PC-9 (cell line): ENCODE measurements at regions not wholly inside any gene's neighbourhood (a gene's known extent, or its start where the extent isn't known, plus 50 kb on each side); places are given as distances from the start of the nearest gene placed in this dataset.
"Not testable (repeated sequence)": the region's sequence is repeated elsewhere in the genome, so short reads cannot be mapped to it uniquely, and the experiment has no call there.

Experiments used
- BruUV-seq: library from RNA; stranded (reverse); fragments of 400-500 nt; replicated peaks from 2 replicates; lab custom pipeline; 2021; lab: Mats Ljungman, UMichigan
- CTCF ChIA-PET: fragments of 300-600 bp; sonication (Branson Sonifier 250); formaldehyde crosslinking; loops from one replicate; lab custom pipeline; 2022; ENCODE audit warnings: antibody characterized with exemption; lab: Charles Lee
- POLR2A ChIA-PET: fragments of 300-600 bp; sonication (Branson Sonifier 250); formaldehyde crosslinking; loops from one replicate; lab custom pipeline; 2022; ENCODE audit warnings: antibody characterized with exemption; ENCODE audit not compliant: unreplicated experiment; lab: Charles Lee
- DNase-seq, 2 experiments: peaks; one replicate each; pipeline versions ENCODE4 v3.0.0 to v3.0.0-alpha.2; 2015 to 2022; ENCODE audit warnings: mixed read lengths in 1 of 2
- H2AFZ ChIP-seq: fragments of 200-600 bp; sonication (generic); 2 replicates; pipeline ENCODE4 v1.8.1; 2017; ENCODE audit warnings: antibody characterized with exemption
- H3F3A ChIP-seq: fragments of 200-600 bp; sonication (generic); 2 replicates; pipeline ENCODE4 v1.8.1; 2017; ENCODE audit warnings: antibody characterized with exemption, mild to moderate bottlenecking, low read depth; ENCODE audit not compliant: insufficient read depth
- H3K27ac ChIP-seq: fragments of 200-600 bp; sonication (generic); 2 replicates; pipeline ENCODE4 v1.6.1; 2016; ENCODE audit warnings: mixed run types
- H3K27me3 ChIP-seq: fragments of 200-600 bp; sonication (generic); 2 replicates; pipeline ENCODE4 v1.6.1; 2016; ENCODE audit warnings: low read depth, mixed run types; ENCODE audit not compliant: insufficient read depth
- H3K36me3 ChIP-seq: fragments of 200-600 bp; sonication (generic); 2 replicates; pipeline ENCODE4 v1.6.1; 2016; ENCODE audit warnings: low read depth, mixed run types
- H3K4me1 ChIP-seq: fragments of 200-600 bp; sonication (generic); replicated peaks from 2 replicates; pipeline ENCODE4 v1.6.1; 2016; ENCODE audit warnings: mixed run types; ENCODE audit not compliant: insufficient read depth
- H3K4me2 ChIP-seq: fragments of 200-600 bp; sonication (generic); 2 replicates; pipeline ENCODE4 v1.6.1; 2017; ENCODE audit warnings: mixed run types
- H3K4me3 ChIP-seq: fragments of 200-600 bp; sonication (generic); 2 replicates; pipeline ENCODE4 v1.6.1; 2016; ENCODE audit warnings: mixed run types
- H3K79me2 ChIP-seq: fragments of 200-600 bp; sonication (generic); 2 replicates; pipeline ENCODE4 v1.6.1; 2017; ENCODE audit warnings: low read depth, mixed run types
- H3K9me2 ChIP-seq: fragments of 200-600 bp; sonication (generic); 2 replicates; pipeline ENCODE4 v1.8.1; 2017; ENCODE audit warnings: mild to moderate bottlenecking; ENCODE audit not compliant: insufficient read depth
- H3K9me3 ChIP-seq: fragments of 200-600 bp; sonication (generic); 2 replicates; pipeline ENCODE4 v1.8.1; 2016; ENCODE audit warnings: low read depth; ENCODE audit not compliant: insufficient read depth
- H4K20me1 ChIP-seq: fragments of 200-600 bp; sonication (generic); 2 replicates; pipeline ENCODE4 v1.8.1; 2017; ENCODE audit not compliant: insufficient read depth
- EZH2 ChIP-seq: fragments of 200-600 bp; sonication (generic); IDR thresholded peaks from 2 replicates; pipeline ENCODE4 v1.8.0; 2017; ENCODE audit warnings: antibody characterized with exemption, low read depth
- intact Hi-C: fragments of 100-400 bp; cut with micrococcal nuclease; formaldehyde crosslinking; loops from one replicate; pipeline ENCODE4 v1.10.0; 2022; ENCODE audit not compliant: unreplicated experiment
- TF ChIP-seq, protein P1 (sequence below): fragments of 200-600 bp; sonication (generic); conservative IDR thresholded peaks from 2 replicates; pipeline ENCODE4 v1.6.1; 2017; ENCODE audit warnings: mixed run types, antibody characterized with exemption, mild to moderate bottlenecking, moderate library complexity

DNA sequence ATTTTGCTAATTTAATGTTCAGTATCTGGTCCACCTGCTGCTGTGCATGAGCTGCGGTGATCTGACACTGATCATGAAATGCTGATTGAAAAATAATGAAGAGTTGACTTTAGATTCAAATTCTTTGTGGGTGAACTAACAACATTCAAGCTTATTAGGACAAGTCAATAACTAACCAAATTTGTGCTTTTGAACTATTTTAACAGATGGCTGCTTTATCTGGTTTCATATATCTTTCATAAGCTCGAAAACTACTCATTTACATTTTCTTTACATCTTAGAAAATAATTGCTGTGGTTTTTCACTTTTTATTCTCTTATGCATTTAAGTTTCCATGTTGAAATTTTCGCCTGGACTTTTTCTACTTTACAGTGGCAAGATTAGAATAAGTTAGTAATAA is 274.8 kb upstream of the CCNG1 start:
- Histone ChIP-seq H3K4me2 (no peak overlapping the region), H4K20me1 (no peaks in the 10 kb centered on the region; the same call in 1 of the 2 replicates), H3F3A (no peaks in the 10 kb centered on the region), H3K9me3 (no peaks in the 10 kb centered on the region), H3K9me2 (no peaks in the 10 kb centered on the region), H3K79me2 (no peaks in the 10 kb centered on the region), H3K27ac (no peak overlapping the region), H3K4me1 (no peaks in the 10 kb centered on the region), H3K27me3 (no peaks in the 10 kb centered on the region), H2AFZ (no peak overlapping the region), H3K4me3 (no peak overlapping the region), H3K36me3 (no peaks in the 10 kb centered on the region)
- DNase-seq, result no peak
- BruUV-seq, result no TSS peak
- intact Hi-C loops, result no loop called here
- POLR2A ChIA-PET, result no interaction called here
- CTCF ChIA-PET, result no interaction called here
- TF ChIP-seq, protein P1, sequence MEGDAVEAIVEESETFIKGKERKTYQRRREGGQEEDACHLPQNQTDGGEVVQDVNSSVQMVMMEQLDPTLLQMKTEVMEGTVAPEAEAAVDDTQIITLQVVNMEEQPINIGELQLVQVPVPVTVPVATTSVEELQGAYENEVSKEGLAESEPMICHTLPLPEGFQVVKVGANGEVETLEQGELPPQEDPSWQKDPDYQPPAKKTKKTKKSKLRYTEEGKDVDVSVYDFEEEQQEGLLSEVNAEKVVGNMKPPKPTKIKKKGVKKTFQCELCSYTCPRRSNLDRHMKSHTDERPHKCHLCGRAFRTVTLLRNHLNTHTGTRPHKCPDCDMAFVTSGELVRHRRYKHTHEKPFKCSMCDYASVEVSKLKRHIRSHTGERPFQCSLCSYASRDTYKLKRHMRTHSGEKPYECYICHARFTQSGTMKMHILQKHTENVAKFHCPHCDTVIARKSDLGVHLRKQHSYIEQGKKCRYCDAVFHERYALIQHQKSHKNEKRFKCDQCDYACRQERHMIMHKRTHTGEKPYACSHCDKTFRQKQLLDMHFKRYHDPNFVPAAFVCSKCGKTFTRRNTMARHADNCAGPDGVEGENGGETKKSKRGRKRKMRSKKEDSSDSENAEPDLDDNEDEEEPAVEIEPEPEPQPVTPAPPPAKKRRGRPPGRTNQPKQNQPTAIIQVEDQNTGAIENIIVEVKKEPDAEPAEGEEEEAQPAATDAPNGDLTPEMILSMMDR, result no peak
- TF ChIP-seq EZH2, result no peak

DNA sequence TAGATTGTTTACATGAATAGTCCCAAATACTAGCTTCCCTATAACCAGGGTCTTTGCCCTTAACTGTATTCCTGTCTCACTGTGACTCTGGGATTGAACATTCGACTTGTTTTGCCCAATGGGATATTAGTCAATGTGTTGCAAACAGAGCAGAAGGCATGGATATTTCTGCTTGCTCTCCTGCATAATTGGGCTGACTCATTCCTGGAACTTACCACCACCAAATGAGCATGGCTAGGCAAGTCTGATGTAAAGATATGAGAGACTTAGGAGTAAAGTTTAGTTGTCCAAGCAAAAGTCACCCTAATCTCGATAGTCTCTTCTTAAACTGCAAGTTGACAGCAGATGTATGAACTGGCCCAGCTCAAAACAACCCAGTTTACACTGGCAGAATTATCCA is 273.5 kb upstream of the CCNG1 start:
- DNase-seq, result no peak
- no peaks in the 10 kb centered on the region for H3K36me3 ChIP-seq
- H2AFZ ChIP-seq, result no peak overlapping the region
- H3K9me2 ChIP-seq, result no peaks in the 10 kb centered on the region
- no peaks in the 10 kb centered on the region for H3F3A ChIP-seq
- no peaks in the 10 kb centered on the region for H3K27me3 ChIP-seq
- ChIA-PET POLR2A (no interaction called here), CTCF (no interaction called here)
- H3K4me2 ChIP-seq, result no peak overlapping the region
- BruUV-seq, result no TSS peak
- H3K9me3 ChIP-seq, result no peaks in the 10 kb centered on the region
- no peaks in the 10 kb centered on the region; the same call in 1 of the 2 replicates for H4K20me1 ChIP-seq
- intact Hi-C loops, result no loop called here
- TF ChIP-seq, protein P1, result no peak
- no peak for TF ChIP-seq EZH2
- H3K4me1 ChIP-seq, result no peaks in the 10 kb centered on the region
- H3K79me2 ChIP-seq, result no peaks in the 10 kb centered on the region
- no peak overlapping the region for H3K27ac ChIP-seq
- no peak overlapping the region for H3K4me3 ChIP-seq

DNA sequence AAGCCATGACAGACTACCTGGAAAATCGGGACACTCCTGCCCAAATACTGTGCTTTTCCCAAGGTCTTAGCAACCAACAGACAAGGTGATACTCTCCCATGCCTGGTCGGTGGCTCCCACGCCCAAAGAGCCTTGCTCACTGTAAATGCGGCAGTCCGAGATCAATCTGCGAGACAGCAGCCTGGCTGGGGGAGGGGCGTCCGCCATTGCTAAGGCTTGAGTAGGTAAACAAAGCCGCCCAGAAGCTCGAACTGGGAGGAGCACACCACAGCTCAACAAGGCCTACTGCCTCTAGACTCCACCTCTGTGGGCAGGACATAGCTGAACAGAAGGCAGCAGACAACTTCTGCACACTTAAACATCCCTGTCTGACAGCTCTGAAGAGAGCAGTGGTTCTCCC is 272.1 kb upstream of the CCNG1 start:
- no peaks in the 10 kb centered on the region; the same call in 1 of the 2 replicates for H4K20me1 ChIP-seq
- no peak overlapping the region; the same call in 1 of the 2 replicates for H3K4me2 ChIP-seq
- intact Hi-C loops, result no loop called here
- H3K27ac ChIP-seq, result no peak overlapping the region
- no peaks in the 10 kb centered on the region for H3K79me2 ChIP-seq
- H3K36me3 ChIP-seq, result no peaks in the 10 kb centered on the region
- no peak overlapping the region for H3K4me3 ChIP-seq
- ChIA-PET CTCF (no interaction called here), POLR2A (no interaction called here)
- no peak for DNase-seq
- no peak overlapping the region for H2AFZ ChIP-seq
- no peaks in the 10 kb centered on the region for H3K9me2 ChIP-seq
- no peak for TF ChIP-seq EZH2
- TF ChIP-seq, protein P1, result no peak
- no peaks in the 10 kb centered on the region for H3K9me3 ChIP-seq
- no TSS peak for BruUV-seq
- no peaks in the 10 kb centered on the region for H3K4me1 ChIP-seq
- H3F3A ChIP-seq, result no peaks in the 10 kb centered on the region
- no peaks in the 10 kb centered on the region for H3K27me3 ChIP-seq

DNA sequence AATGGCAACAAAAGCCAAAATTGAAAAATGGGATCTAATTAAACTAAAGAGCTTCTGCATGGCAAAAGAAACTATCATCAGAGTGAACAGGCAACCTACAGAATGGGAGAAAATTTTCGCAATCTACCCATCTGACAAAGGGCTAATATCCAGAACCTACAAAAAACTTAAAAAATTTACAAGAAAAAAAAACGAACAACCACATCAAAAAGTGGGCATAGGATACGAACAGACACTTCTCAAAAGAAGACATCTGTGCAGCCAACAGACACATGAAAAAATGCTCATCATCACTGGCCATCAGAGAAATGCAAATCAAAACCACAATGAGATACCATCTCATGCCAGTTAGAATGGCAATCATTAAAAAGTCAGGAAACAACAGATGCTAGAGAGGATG is 267.2 kb upstream of the CCNG1 start:
- DNase-seq, POLR2A ChIA-PET, H3K9me2 ChIP-seq, H3K4me1 ChIP-seq, H3K27ac ChIP-seq, H3K79me2 ChIP-seq, BruUV-seq, H3K9me3 ChIP-seq, H3K4me2 ChIP-seq, CTCF ChIA-PET, H2AFZ ChIP-seq, intact Hi-C loops, H4K20me1 ChIP-seq, H3F3A ChIP-seq, H3K27me3 ChIP-seq, H3K4me3 ChIP-seq, H3K36me3 ChIP-seq: not testable (repeated sequence)
